Right lobe of liver (tissue), 4 donors: ENCODE measurements at regions not wholly inside any gene's neighbourhood (a gene's known extent, or its start where the extent isn't known, plus 50 kb on each side); places are given as distances from the start of the nearest gene placed in this dataset.
"Not testable (repeated sequence)": the region's sequence is repeated elsewhere in the genome, so short reads cannot be mapped to it uniquely, and the experiment has no call there.

Source experiments
- CTCF ChIP-seq, 4 donors: fragments of 200-600 bp in 3 of 4; fragments of 450-650 bp in 1 of 4; IDR thresholded peaks; one replicate each; pipeline versions ENCODE4 v1.5.1 to v1.8.0; 2016 to 2022; ENCODE audit warnings: antibody characterized with exemption in 4 of 4, mild to moderate bottlenecking in 2 of 4
- POLR2A ChIP-seq: fragments of 450-650 bp; IDR thresholded peaks from one replicate; pipeline ENCODE4 v1.6.1; 2017; ENCODE audit warnings: antibody characterized with exemption, mild to moderate bottlenecking
- donor health status: DM: no; HTN: no; CAD: no.
- donor health status: DM: no; HTN: no; CAD: no.
- donor health status: DM: no; HTN: yes; CAD: no.

GRCh38 chr9:62526306-62526705 is 1336.5 kb downstream of the SPATA31A7 start:
- not testable (repeated sequence) for TF ChIP-seq POLR2A; CTCF (IDR thresholded peaks at IDR 0.05)
